Panc1 (cell line): ENCODE measurements at regions not wholly inside any gene's neighbourhood (a gene's known extent, or its start where the extent isn't known, plus 50 kb on each side); places are given as distances from the start of the nearest gene placed in this dataset.

Experiments used
- ATAC-seq: fragments of 200-7000 bp; cut with Tn5 transposase; 2 replicates; pipeline ENCODE4 v1.9.1; 2020; ENCODE audit warnings: mild to moderate bottlenecking, moderate library complexity
- BruUV-seq: library from RNA; stranded (reverse); fragments of 400-500 nt; replicated peaks from 2 replicates; lab custom pipeline; 2021; lab: Mats Ljungman, UMichigan
- CTCF ChIA-PET: fragments of 300-600 bp; sonication (Branson Sonifier 250); formaldehyde crosslinking; loops from one replicate; lab custom pipeline; 2022; ENCODE audit warnings: antibody characterized with exemption; lab: Charles Lee
- POLR2A ChIA-PET: fragments of 300-600 bp; sonication (Branson Sonifier 250); formaldehyde crosslinking; loops from one replicate; lab custom pipeline; 2022; ENCODE audit warnings: antibody characterized with exemption; lab: Charles Lee
- DNase-seq: peaks from one replicate; pipeline ENCODE4 v3.0.0-alpha.2; 2010; ENCODE audit warnings: low read depth, low spot score
- H3K27ac ChIP-seq: 2 replicates; pipeline ENCODE4 v1.5.1; 2011; ENCODE audit warnings: mild to moderate bottlenecking, low read length, inconsistent platforms
- H3K27me3 ChIP-seq: fragments of 200-500 bp; sonication (Bioruptor generic); 2 replicates; pipeline ENCODE4 v1.6.0; 2014; ENCODE audit warnings: low read length, inconsistent platforms; ENCODE audit not compliant: control insufficient read depth, insufficient read depth
- H3K36me3 ChIP-seq: fragments of 200-500 bp; sonication (Bioruptor generic); 2 replicates; pipeline ENCODE4 v1.5.1; 2014; ENCODE audit warnings: inconsistent platforms, mild to moderate bottlenecking, low read length, moderate library complexity; ENCODE audit not compliant: control insufficient read depth, insufficient read depth
- H3K4me1 ChIP-seq: 2 replicates; pipeline ENCODE4 v1.5.1; 2011; ENCODE audit warnings: inconsistent platforms, mild to moderate bottlenecking, low read length, moderate library complexity; ENCODE audit not compliant: control insufficient read depth, insufficient read depth
- H3K4me3 ChIP-seq, 2 experiments: 2 replicates each; pipeline ENCODE4 v1.5.1; 2011 to 2012; ENCODE audit warnings: low read depth in 2 of 2, low read length in 2 of 2, mild to moderate bottlenecking in 2 of 2, inconsistent platforms in 1 of 2, moderate library complexity in 1 of 2
- H3K9me3 ChIP-seq: fragments of 200-500 bp; sonication (Bioruptor generic); 2 replicates; pipeline ENCODE4 v1.5.1; 2014; ENCODE audit warnings: low read depth, mild to moderate bottlenecking, inconsistent platforms, low read length, moderate library complexity; ENCODE audit not compliant: control insufficient read depth, insufficient read depth
- CTCF ChIP-seq: fragments of 450-650 bp; IDR thresholded peaks from 2 replicates; pipeline ENCODE4 v1.5.1; 2017; ENCODE audit warnings: mild to moderate bottlenecking
- POLR2AphosphoS5 ChIP-seq: IDR thresholded peaks from 2 replicates; pipeline ENCODE4 v1.6.1; 2012; ENCODE audit warnings: mild to moderate bottlenecking, low read depth, low read length, moderate library complexity
- REST ChIP-seq, 2 experiments: IDR thresholded peaks; 2 replicates each; pipeline ENCODE4 v1.6.1; 2011 to 2012; ENCODE audit warnings: low read depth in 2 of 2, control low read depth in 1 of 2, low read length in 1 of 2, mild to moderate bottlenecking in 1 of 2, moderate library complexity in 1 of 2; ENCODE audit not compliant: insufficient read depth in 1 of 2
- SIN3A ChIP-seq: IDR thresholded peaks from 2 replicates; pipeline ENCODE4 v1.6.1; 2012; ENCODE audit warnings: low read depth, mild to moderate bottlenecking, low read length, moderate library complexity, borderline replicate concordance; ENCODE audit not compliant: insufficient read depth
- TCF7L2 ChIP-seq: IDR thresholded peaks from 2 replicates; pipeline ENCODE4 v1.6.1; 2011; ENCODE audit warnings: mild to moderate bottlenecking, low read depth, low read length, inconsistent platforms
- in situ Hi-C: cut with HindIII; loops from 2 replicates; pipeline ENCODE4 v1.10.0; 2016; ENCODE audit warnings: low sequenced_read_pairs, low pct_unique_long_range_greater_than_20kb
- intact Hi-C: fragments of 100-400 bp; cut with micrococcal nuclease; formaldehyde crosslinking; loops from one replicate; pipeline ENCODE4 v1.10.0; 2022; ENCODE audit not compliant: unreplicated experiment

GRCh38 chr2:192947352-192947751 is 752.6 kb upstream of the TMEFF2 start:
- no peak for TF ChIP-seq SIN3A
- no peak for TF ChIP-seq REST (IDR thresholded peaks at IDR 0.05; ENCODE audit: insufficient read depth in 1 of 2, low read depth in 2 of 2, low read length in 1 of 2)
- TF ChIP-seq TCF7L2 = no peak
- TF ChIP-seq POLR2AphosphoS5 = no peak
- no peak for TF ChIP-seq CTCF
- intact Hi-C loops = no loop called here
- DNase-seq (no peak), ATAC-seq (no peak)
- no peak overlapping the region for H3K4me3 ChIP-seq
- no peaks in the 10 kb centered on the region for H3K4me1 ChIP-seq
- H3K27ac ChIP-seq = no peak overlapping the region
- no peaks in the 10 kb centered on the region for H3K9me3 ChIP-seq
- CTCF ChIA-PET = no interaction called here
- BruUV-seq = no TSS peak
- POLR2A ChIA-PET = no interaction called here
- H3K27me3 ChIP-seq = no peaks in the 10 kb centered on the region
- no peaks in the 10 kb centered on the region for H3K36me3 ChIP-seq
- in situ Hi-C loops = no loop called here

- CTCF ChIA-PET = no interaction called here
- intact Hi-C loops (no loop called here), in situ Hi-C loops (no loop called here)
- ATAC-seq = no peak
- no peak for TF ChIP-seq SIN3A
- TF ChIP-seq REST (IDR thresholded peaks at IDR 0.05; ENCODE audit: insufficient read depth in 1 of 2, low read depth in 2 of 2, low read length in 1 of 2) = no peak
- no peak for TF ChIP-seq TCF7L2
- TF ChIP-seq POLR2AphosphoS5 = no peak
- no peak; the same call in 1 of the 2 replicates for TF ChIP-seq CTCF
- no peaks in the 10 kb centered on the region for H3K27me3 ChIP-seq
- H3K4me3 ChIP-seq = no peak overlapping the region
- DNase-seq = no peak
- no peak overlapping the region for H3K27ac ChIP-seq
- no peaks in the 10 kb centered on the region for H3K36me3 ChIP-seq
- H3K4me1 ChIP-seq = no peaks in the 10 kb centered on the region
- no TSS peak for BruUV-seq
- H3K9me3 ChIP-seq = no peaks in the 10 kb centered on the region
- POLR2A ChIA-PET = no interaction called here
Observed at GRCh38 chr2:192940767-192941166, 746.0 kb upstream of the TMEFF2 start.
